ENCODE measurements at regions not wholly inside any gene's neighbourhood (a gene's known extent, or its start where the extent isn't known, plus 50 kb on each side); places are given as distances from the start of the nearest gene placed in this dataset.
"Not testable (repeated sequence)": the region's sequence is repeated elsewhere in the genome, so short reads cannot be mapped to it uniquely, and the experiment has no call there.

DNA sequence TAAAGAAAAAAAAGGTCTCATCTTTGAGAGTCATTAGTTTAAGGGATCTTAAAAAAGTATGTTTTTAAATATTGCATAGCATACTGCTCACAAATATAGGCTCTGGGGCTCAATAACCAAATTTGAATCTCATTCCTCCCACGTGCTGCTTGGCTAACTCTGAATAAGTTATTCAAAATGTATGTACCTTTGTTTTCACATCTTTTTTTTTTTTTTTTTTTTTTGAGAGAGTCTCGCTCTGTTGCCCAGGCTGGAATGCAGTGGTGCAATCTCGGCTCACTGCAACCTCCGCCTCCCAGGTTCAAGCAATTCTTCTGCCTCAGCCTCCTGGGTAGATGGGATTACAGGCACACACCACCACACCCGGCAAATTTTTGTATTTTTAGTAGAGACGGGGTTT lies 335.6 kb downstream of the CRPPA start:
- TF ChIP-seq TARDBP (IDR thresholded peaks at IDR 0.05); SAP30 (IDR thresholded peaks at IDR 0.05; ENCODE audit: borderline replicate concordance, insufficient read depth, low read depth, low read length, poor library complexity, severe bottlenecking): not testable (repeated sequence)
